GM13977 (cell line): ENCODE measurements at regions not wholly inside any gene's neighbourhood (a gene's known extent, or its start where the extent isn't known, plus 50 kb on each side); places are given as distances from the start of the nearest gene placed in this dataset.

Experiments
- DNase-seq: peaks from one replicate; pipeline ENCODE4 v3.0.0; 2012; ENCODE audit warnings: low spot score
- CTCF ChIP-seq: IDR thresholded peaks from 2 replicates; pipeline ENCODE4 v1.5.1; 2012; ENCODE audit warnings: mild to moderate bottlenecking, control low read depth; ENCODE audit not compliant: insufficient read depth; ENCODE audit errors: extremely low read depth, missing control alignments
- in situ Hi-C: fragments of 300-500 bp; cut with MboI; formaldehyde crosslinking; loops from one replicate; pipeline ENCODE4 v1.12.0; 2022; ENCODE audit warnings: low sequenced_read_pairs, low pct_unique_long_range_greater_than_20kb, mixed read lengths, inconsistent platforms; ENCODE audit not compliant: unreplicated experiment

GRCh38 chr3:181764544-181764943 lies 52.8 kb downstream of the SOX2 start:
- TF ChIP-seq CTCF = no peak
- in situ Hi-C loops = no loop called here
- DNase-seq = no peak

- TF ChIP-seq CTCF = no peak
- no peak for DNase-seq
- in situ Hi-C loops = no loop called here
These were observed 58.6 kb downstream of the SOX2 start for GRCh38 chr3:181770296-181770695.

- in situ Hi-C loops = no loop called here
- no peak for DNase-seq
- TF ChIP-seq CTCF = no peak
These were observed 59.4 kb downstream of the SOX2 start for GRCh38 chr3:181771120-181771519.

GRCh38 chr3:181772166-181772565 lies 60.4 kb downstream of the SOX2 start:
- TF ChIP-seq CTCF = no peak
- in situ Hi-C loops = no loop called here
- DNase-seq = no peak

GRCh38 chr3:181773921-181774320 lies 62.2 kb downstream of the SOX2 start:
- in situ Hi-C loops = no loop called here
- no peak for TF ChIP-seq CTCF
- DNase-seq = no peak

GRCh38 chr3:181782306-181782954 lies 70.7 kb downstream of the SOX2 start:
- TF ChIP-seq CTCF = no peak
- no peak for DNase-seq
- in situ Hi-C loops = no loop called here
